ENCODE measurements at regions not wholly inside any gene's neighbourhood (a gene's known extent, or its start where the extent isn't known, plus 50 kb on each side); places are given as distances from the start of the nearest gene placed in this dataset.

- TF ChIP-seq CTCF (conservative IDR thresholded peaks at IDR 0.05; ENCODE audit: low read length) (no peak), EZH2phosphoT487 (IDR thresholded peaks at IDR 0.05; ENCODE audit: borderline replicate concordance) (no peak)
These were observed 1995.1 kb downstream of the MRPL39 start for GRCh38 chr21:23612210-23612609.

Measured in Loucy (cell line).